Uterus (tissue), 3 donors: ENCODE measurements at regions not wholly inside any gene's neighbourhood (a gene's known extent, or its start where the extent isn't known, plus 50 kb on each side); places are given as distances from the start of the nearest gene placed in this dataset.

Experiments used
- DNase-seq, 2 donors: peaks; one replicate each; pipeline ENCODE4 v3.0.0-alpha.2; 2019 to 2020
- H3K27ac ChIP-seq, 2 donors: fragments of 200-600 bp; sonication (generic); 1 replicate in 1 of 2; 2 replicates in 1 of 2; pipeline ENCODE4 v1.5.1; 2016 to 2018
- H3K27me3 ChIP-seq, 2 donors: fragments of 200-600 bp; sonication (generic); one replicate each; pipeline ENCODE4 v1.5.1; 2018 to 2019; ENCODE audit warnings: control low read depth in 1 of 2
- H3K36me3 ChIP-seq, 2 donors: fragments of 200-600 bp; sonication (generic); one replicate each; pipeline ENCODE4 v1.5.1; 2019; ENCODE audit warnings: control low read depth in 1 of 2
- H3K4me1 ChIP-seq, 2 donors: fragments of 200-600 bp; sonication (generic); one replicate each; pipeline ENCODE4 v1.5.1; 2018 to 2019; ENCODE audit warnings: control low read depth in 1 of 2
- H3K4me3 ChIP-seq, 2 donors: fragments of 200-600 bp; sonication (generic); 1 replicate in 1 of 2; 2 replicates in 1 of 2; pipeline ENCODE4 v1.5.1; 2018 to 2019; ENCODE audit warnings: mild to moderate bottlenecking in 1 of 2
- H3K9me3 ChIP-seq, 2 donors: fragments of 200-600 bp; sonication (generic); one replicate each; pipeline ENCODE4 v1.5.1; 2019; ENCODE audit warnings: control low read depth in 1 of 2
- CTCF ChIP-seq, 4 experiments: fragments of 200-600 bp in 2 of 4; fragments of 450-650 bp in 2 of 4; sonication (generic) in 2 of 4; IDR thresholded peaks; one replicate each; pipeline ENCODE4 v1.5.1; 2016 to 2019; ENCODE audit warnings: antibody characterized with exemption in 4 of 4, mild to moderate bottlenecking in 2 of 4, moderate library complexity in 1 of 4
- POLR2A ChIP-seq, 2 donors: fragments of 450-650 bp; IDR thresholded peaks; one replicate each; pipeline ENCODE4 v1.6.1; 2016; ENCODE audit warnings: antibody characterized with exemption in 2 of 2, mild to moderate bottlenecking in 1 of 2, moderate library complexity in 1 of 2
- intact Hi-C: fragments of 100-400 bp; cut with DNase I; formaldehyde crosslinking; loops from one replicate; pipeline ENCODE4 v1.15.1; 2023; ENCODE audit warnings: low total_unique reads
- donor health status: DM: yes; HTN: yes; CAD: no.

- Histone ChIP-seq H3K4me3 (no peak overlapping the region), H3K27ac (no peak overlapping the region), H3K36me3 (no peaks in the 10 kb centered on the region), H3K4me1 (no peaks in the 10 kb centered on the region), H3K9me3 (no peaks in the 10 kb centered on the region), H3K27me3 (no peaks in the 10 kb centered on the region)
- no peak for DNase-seq
- intact Hi-C loops = no loop called here
- TF ChIP-seq CTCF (IDR thresholded peaks at IDR 0.05) (no peak), POLR2A (IDR thresholded peaks at IDR 0.05) (no peak)
These were observed 190.6 kb upstream of the SASH1 start for GRCh38 chr6:148151896-148152643.

- Histone ChIP-seq H3K4me1 (no peaks in the 10 kb centered on the region), H3K27me3 (no peaks in the 10 kb centered on the region), H3K36me3 (no peaks in the 10 kb centered on the region), H3K9me3 (no peaks in the 10 kb centered on the region), H3K27ac (no peak overlapping the region), H3K4me3 (no peak overlapping the region)
- intact Hi-C loops = no loop called here
- no peak for DNase-seq
- no peak for TF ChIP-seq CTCF (IDR thresholded peaks at IDR 0.05)
- TF ChIP-seq POLR2A (IDR thresholded peaks at IDR 0.05) = no peak
These were observed 188.0 kb upstream of the SASH1 start for GRCh38 chr6:148154668-148155067.

GRCh38 chr6:148155293-148155692, 187.3 kb upstream of the SASH1 start:
- no peak overlapping the region for H3K4me3 ChIP-seq
- H3K27me3 ChIP-seq = no peaks in the 10 kb centered on the region
- no peak overlapping the region for H3K27ac ChIP-seq
- DNase-seq = no peak
- intact Hi-C loops = no loop called here
- TF ChIP-seq POLR2A (IDR thresholded peaks at IDR 0.05) (no peak), CTCF (IDR thresholded peaks at IDR 0.05) (no peak)
- H3K9me3 ChIP-seq = no peaks in the 10 kb centered on the region
- H3K36me3 ChIP-seq = no peaks in the 10 kb centered on the region
- H3K4me1 ChIP-seq = no peaks in the 10 kb centered on the region

GRCh38 chr6:148157841-148158240, 184.8 kb upstream of the SASH1 start:
- Histone ChIP-seq H3K4me3 (no peak overlapping the region), H3K36me3 (no peaks in the 10 kb centered on the region), H3K27me3 (no peaks in the 10 kb centered on the region), H3K4me1 (no peaks in the 10 kb centered on the region), H3K27ac (no peak overlapping the region), H3K9me3 (no peaks in the 10 kb centered on the region)
- TF ChIP-seq CTCF (IDR thresholded peaks at IDR 0.05) = no peak
- TF ChIP-seq POLR2A (IDR thresholded peaks at IDR 0.05) = no peak
- no peak for DNase-seq
- intact Hi-C loops = no loop called here

GRCh38 chr6:148164645-148165044, 178.0 kb upstream of the SASH1 start:
- Histone ChIP-seq H3K9me3 (no peaks in the 10 kb centered on the region), H3K27me3 (no peaks in the 10 kb centered on the region), H3K4me3 (no peak overlapping the region), H3K4me1 (no peaks in the 10 kb centered on the region), H3K27ac (no peak overlapping the region), H3K36me3 (no peaks in the 10 kb centered on the region)
- intact Hi-C loops = loop anchor here (10.0 kb wide), 1 partner anchor 660 kb away; the partner anchor contains the start of gene SAMD5
- DNase-seq = no peak
- no peak for TF ChIP-seq CTCF (IDR thresholded peaks at IDR 0.05)
